NCI-H1417 (cell line): ENCODE measurements at regions not wholly inside any gene's neighbourhood (a gene's known extent, or its start where the extent isn't known, plus 50 kb on each side); places are given as distances from the start of the nearest gene placed in this dataset.

Experiments used
- DNase-seq, 3 experiments: peaks; one replicate each; lab custom pipeline; 2025; lab: John Stamatoyannopoulos, UW

- DNase-seq, result no peak
Observed at GRCh38 chr3:44055951-44056350, 185.7 kb upstream of the TOPAZ1 start.

DNA sequence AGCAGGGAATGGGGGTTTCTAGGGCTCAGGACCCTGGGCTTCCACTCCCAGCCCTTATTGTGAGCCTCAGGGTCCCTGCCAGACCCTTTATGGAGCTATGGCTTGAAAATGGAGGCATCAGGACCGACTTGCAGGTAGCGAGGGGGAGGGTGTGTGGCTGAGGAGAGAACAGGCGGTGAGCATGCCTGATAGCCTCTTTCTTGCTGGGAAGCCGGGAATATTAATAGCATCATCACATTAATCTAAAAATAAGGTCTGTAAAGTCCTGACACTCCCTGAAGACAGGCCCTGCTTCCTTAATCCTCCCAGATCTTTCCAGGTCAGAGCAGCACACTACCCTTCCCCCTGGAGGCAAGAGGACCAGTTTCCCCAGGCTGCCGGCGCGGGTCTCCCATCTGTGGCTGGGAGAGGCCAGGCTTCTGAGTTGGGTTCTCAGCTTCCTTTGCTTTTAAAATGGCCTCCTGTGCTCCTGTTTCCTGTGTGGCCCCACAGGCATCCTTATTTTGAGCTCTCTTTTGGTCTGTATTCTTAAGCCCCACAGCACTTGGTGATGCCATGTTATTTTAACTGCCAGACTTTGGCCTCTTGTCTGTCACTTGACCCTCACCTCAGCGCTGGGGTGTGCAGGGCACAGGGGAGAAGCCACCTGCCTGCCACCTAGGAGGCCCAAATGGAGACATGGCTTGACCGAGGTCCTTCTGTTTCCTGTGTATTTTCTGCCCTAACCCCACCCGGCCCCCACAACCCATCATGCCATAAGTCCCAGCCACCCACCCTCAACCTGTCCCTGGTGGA, 185.0 kb upstream of the TOPAZ1 start:
- DNase-seq, result no peak

DNA sequence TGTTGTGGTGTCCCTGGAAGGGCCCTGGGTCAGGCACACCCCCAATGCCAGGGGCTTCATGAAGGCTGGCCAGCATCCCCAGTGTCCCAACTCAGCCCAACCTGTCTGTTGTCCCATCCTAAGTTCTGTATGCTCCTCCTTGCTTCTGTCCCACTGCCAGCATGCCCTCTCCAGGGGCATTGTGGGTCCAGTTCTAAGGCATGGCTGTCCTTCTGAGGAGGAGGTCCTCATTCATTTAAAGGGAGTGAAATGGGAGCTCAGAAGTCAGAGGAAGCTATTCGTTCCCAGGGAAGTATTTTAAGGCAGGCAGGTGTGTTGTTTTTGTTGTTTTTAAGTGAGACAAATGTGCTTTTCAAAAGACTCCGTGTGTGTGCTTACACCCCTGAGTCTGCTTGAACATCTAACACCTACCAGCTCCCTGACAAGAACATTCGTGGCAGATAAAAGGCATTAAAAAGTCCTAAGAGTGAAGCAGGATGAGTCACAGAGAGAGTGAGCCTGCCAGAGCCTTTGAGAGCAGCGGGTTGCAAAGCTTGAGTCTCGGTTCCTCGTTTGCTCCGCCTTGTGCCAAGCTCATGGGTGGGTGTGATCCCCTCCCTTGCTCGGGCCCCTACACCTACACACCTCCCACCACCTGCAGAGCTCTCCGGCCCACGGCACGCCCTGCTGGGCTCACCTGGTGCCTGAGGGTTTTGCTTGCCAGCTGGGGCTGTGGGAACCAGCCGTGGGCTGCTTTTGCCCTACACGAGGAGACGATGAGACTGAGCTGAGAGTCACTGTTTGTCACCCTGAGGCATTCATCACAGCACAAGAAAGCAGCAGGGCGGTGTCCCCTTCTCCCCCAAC, 183.4 kb upstream of the TOPAZ1 start:
- peak; percentile 3 to 63 (median 28) for DNase-seq

- DNase-seq, result no peak
Observed at GRCh38 chr3:44058868-44059203, 182.8 kb upstream of the TOPAZ1 start.

GRCh38 chr3:44060164-44060563, 181.5 kb upstream of the TOPAZ1 start:
- no peak for DNase-seq

- no peak for DNase-seq
Observed at GRCh38 chr3:44061268-44061667, 180.4 kb upstream of the TOPAZ1 start.

DNA sequence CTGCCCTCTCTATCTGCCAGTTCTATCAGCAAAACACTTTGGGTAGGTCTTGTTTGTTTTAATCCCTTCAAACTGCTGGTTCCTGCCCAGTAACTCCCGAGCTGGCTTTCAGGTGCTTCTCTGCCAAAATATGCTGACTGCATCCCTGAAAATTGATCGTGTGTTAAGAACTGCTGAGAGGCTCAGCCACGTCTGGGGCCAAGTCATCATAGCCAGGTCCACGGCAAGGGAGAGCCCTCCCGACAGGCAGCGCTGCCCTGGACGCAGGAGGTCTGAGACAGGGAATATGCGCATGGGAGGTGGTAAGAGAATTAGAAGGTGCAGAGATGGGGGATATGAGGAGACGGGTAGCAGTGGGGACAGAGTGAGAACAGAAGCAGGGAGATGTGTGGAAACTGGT, 179.7 kb upstream of the TOPAZ1 start:
- DNase-seq, result no peak

DNA sequence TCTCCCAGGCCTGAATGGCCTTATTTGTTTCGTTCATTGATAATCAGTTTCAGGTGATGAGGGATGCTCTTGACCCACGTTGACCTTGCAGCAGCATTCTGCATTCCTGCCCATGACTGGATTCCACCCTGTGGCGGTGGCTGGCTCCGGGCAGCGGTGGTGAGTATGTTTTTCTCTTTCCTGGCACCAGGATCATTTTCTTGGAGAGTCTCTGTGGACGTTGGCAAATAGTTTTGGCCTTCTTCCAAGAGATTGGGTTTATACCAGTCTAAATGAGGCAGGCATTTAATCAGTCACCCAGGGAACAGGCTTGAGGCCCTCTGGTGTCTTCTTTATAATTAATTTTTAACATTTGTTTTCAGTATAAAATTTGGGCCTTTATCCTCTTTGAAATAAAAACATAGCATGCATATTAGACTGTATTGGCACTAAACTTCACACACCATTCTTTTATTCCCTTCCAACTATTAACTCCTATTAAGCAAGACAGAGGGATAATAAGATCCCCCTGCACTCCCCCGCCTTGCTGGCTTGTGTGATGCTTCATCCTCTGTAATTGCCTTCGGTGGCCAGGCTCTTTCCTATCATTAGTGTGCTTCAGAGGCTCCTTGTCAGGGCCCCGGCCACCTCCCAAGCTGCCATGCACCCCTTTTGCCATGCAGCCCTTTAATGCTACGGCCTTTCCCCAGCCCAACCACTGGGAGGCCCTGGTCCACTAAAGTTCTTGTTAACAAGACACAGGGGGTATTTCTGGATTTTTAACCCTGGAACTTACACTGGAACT, 176.2 kb upstream of the TOPAZ1 start:
- DNase-seq, result peak in 2 of 3 experiments; percentile 19 to 62

- no peak for DNase-seq
Observed at GRCh38 chr3:44066806-44067205, 174.9 kb upstream of the TOPAZ1 start.

DNA sequence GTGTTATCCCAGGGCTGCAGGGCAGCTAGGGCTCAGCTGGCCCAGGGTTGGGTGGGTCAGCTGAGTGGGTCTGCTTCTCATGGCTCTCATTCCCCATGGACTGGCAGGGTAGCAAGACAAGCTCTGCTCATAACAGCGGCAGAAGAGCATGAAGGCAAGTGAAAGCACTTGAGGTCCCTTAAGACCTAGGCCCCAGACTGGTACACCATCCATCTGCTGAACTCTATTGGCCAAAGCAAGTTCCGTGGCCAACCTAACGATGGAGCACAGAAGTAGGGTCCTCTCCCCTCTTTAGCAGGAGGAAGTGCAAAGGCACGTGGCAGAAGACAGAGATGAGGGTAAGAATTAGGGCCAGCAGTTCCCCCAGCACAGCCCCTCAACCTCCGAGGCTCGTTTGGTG, 174.3 kb upstream of the TOPAZ1 start:
- no peak for DNase-seq

DNA sequence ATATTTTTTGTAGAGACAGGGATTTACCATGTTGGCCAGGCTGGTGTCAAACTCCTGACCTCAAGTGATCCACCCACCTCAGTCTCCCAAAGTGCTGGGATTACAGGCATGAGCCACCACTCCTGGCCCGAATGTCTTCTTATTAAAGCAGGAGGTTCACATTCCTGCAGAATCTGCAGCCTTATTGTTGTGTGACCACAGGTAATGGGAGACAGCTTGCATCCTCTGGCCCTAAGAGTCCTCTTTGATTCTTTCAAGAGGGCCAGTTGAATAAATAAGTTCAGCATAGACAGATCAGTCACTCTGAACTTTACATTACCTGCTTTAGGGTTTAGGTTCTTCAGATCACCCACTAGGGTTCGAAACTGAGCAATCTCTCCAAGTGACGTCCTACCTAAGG, 172.9 kb upstream of the TOPAZ1 start:
- DNase-seq, result no peak

- no peak for DNase-seq
Observed at GRCh38 chr3:44069276-44069675, 172.4 kb upstream of the TOPAZ1 start.

DNA sequence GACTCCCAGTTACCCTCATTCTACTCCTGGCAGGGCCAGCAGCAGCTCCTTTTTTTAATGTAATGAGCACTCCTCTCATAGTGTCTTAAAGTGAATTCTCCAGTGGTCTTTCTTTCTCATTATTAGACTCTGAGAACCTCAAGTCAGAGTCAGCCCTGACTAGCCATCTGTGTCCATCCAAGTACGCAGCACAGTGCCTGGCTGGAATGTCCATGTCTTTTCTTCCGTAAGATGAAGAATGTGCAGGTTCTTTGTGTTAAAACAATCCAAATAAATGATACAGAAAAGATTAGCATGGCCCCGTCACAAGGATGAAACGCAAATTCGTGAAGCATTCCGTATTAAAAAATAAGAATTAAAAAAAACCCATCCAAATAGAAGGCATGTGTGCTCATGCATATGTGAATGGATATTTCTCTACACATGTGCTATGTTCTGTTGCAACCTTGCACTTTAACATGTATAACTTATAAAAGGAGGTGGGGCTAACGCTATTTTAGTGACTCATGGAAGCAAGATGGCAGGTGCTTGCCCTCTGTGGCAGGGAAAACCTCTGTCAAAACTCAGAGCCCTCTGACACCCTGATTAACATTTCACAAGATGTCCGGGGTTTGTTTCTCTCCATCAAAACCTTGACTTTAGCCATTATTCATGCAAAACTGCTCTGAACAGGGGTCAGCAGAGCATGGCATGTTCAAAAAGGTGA, 170.7 kb upstream of the TOPAZ1 start:
- DNase-seq, result no peak

DNA sequence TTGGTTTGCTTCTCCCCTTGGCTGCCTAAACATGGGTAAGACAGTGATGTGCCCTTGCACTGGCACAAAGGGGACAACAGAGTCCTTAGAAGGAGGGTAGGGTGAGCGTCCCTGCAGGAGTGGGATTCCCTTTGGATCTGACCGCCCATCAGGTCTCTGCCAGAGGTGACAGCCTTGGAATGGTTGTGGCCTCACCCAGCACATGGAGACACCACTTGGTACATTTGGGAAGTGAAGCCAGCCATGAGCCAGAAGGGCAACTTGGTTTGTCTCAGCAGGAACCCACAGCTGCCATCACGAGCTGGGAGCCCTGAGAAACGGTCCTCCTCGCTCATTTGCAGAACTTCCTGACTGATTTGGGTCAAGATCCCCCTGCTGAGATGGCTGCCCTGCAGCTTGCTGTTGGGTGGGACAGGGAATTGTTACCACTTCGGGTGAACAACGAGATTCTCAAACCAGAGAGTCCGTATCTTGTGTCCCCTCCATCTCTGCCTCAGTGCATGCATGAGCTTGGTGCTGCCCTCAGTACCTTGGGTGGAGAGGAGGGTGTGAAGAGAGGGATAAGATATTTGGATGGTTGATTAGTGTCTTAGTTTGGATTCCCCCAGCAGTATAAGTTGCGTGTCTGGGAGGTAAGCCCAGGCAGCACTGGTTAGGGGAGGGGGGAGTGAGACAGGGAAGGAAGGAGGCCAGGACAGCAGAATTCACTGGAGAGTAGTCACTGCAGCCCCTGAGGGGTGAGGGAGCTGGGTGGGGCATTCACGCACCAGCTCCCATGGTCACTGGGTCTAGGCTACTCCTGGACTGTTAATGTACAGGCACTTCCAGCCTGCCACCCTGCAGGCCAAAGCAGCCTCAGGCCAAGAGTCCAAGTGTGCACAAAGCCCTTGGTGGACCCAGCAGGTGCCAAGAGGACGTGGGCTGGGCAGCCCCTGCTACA, 168.8 kb upstream of the TOPAZ1 start:
- no peak for DNase-seq

- DNase-seq, result peak in 2 of 3 experiments; percentile 5 to 42
Observed at GRCh38 chr3:44074181-44074580, 167.5 kb upstream of the TOPAZ1 start.

DNA sequence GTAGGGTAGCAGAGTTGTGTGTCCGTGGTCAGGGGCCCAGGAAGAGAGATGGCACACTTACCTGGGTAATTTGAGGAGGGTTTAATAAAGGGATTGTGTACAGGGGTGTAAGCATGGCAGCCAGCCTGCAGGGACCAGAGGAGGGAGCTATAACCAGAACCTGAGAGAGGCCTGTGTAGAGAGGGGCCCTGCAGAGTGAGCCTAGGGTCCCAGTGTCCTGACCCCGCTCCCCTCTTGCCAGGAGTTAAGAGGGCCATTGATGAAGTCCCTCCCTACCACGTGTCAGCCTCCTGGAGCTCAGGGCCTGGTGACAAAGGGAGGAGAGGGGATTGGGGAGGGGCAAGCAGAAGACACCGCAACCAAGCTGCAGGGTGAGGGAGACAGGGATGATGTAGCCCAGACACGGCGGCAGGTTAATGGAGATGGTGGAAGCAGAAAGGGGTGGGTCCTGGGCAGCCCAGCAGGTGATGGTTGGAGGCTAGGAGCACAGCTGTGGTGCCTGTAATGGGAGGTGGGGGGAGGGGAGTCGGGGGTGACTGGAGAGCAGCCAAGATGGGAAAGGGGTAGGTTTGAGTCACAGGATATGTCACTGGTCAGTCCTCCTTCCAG, 165.4 kb upstream of the TOPAZ1 start:
- DNase-seq, result peak in 2 of 3 experiments; percentile 64 to 82

GRCh38 chr3:44077267-44077666, 164.4 kb upstream of the TOPAZ1 start:
- peak in 2 of 3 experiments; percentile 37 to 76 for DNase-seq

- no peak for DNase-seq
Observed at GRCh38 chr3:44078863-44079262, 162.8 kb upstream of the TOPAZ1 start.

- no peak for DNase-seq
Observed at GRCh38 chr3:44079916-44080315, 161.8 kb upstream of the TOPAZ1 start.

- DNase-seq, result no peak
Observed at GRCh38 chr3:44080474-44081072, 161.1 kb upstream of the TOPAZ1 start.
